Fibroblast of skin of left quadriceps (primary cell): ENCODE measurements at regions not wholly inside any gene's neighbourhood (a gene's known extent, or its start where the extent isn't known, plus 50 kb on each side); places are given as distances from the start of the nearest gene placed in this dataset.

Experiments
- DNase-seq, 2 experiments: peaks; one replicate each; pipeline ENCODE4 v3.0.0-alpha.2; 2013; ENCODE audit warnings: low read depth in 2 of 2

DNA sequence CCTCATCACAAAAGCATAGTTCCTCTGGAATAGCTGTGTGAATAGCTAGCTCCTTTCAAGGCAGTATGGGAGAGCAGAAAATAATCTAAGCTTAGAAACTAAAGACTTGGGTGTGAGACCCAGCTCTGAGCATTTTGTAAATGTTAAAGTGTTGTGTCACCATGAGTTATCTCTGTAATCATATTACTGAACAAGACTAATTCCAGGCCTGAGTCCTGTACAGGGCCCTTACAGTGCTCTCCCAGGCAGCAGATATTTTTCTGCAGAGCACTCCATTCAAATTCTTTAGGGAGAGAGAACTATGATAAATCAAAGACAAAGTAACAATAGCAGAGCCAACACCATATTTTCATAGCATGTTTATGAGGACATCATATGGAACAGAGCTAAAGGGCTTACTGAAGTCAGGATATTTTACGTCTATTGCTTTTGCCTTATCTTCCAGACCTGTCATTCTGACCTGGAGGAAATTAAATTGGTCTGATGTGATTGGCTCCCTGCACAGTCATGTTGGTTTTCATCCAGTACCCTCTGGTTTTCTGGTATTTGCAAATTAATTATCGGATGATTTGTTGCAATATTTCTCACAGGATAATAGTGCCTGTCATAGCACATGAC, 172.6 kb upstream of the PPP2R3A start:
- no peak for DNase-seq

GRCh38 chr3:135800071-135800549, 165.4 kb upstream of the PPP2R3A start:
- DNase-seq, result no peak

DNA sequence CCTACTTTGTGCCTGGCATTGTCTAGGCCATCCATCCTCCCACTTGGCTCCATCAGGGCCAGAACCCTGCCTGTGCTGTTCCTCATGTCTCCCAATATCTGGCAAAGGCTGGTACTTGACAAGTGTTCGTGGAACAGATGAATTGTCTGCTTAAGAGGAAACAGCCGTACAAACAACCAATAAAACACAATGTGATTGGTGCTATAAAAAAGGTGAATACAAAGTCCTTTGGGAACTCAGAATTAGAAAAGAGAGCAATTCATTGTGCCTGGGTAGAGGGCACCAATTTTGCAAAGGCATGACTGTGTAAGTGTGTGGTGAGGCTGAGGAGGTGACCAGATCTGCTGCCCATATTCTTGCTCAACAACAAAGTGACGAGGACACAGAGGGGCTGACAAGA, 164.5 kb upstream of the PPP2R3A start:
- DNase-seq, result no peak

GRCh38 chr3:135802171-135802570, 163.4 kb upstream of the PPP2R3A start:
- DNase-seq, result no peak

- no peak for DNase-seq
These were observed 162.4 kb upstream of the PPP2R3A start for GRCh38 chr3:135803028-135803692.

GRCh38 chr3:135805752-135806151, 159.8 kb upstream of the PPP2R3A start:
- DNase-seq, result no peak

DNA sequence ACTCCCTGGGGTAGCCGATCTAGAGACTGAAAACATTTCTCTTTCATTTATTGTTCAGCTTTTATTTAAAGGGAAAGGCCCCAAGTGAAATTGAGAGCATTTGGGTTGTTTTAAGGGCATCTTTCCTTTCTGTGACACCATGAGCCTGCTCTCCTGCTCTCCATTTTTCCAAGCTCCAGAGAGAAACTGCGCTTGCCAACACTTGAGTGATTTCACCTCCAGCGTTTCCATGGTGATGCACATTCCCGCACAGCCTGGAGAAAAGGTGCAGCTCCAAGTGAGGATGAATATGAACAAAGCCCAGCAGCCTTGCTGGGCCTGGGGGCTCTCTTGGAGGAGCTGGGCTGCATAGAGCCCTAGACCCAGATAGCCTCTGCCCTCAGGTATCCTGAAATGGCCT, 159.2 kb upstream of the PPP2R3A start:
- DNase-seq, result no peak

DNA sequence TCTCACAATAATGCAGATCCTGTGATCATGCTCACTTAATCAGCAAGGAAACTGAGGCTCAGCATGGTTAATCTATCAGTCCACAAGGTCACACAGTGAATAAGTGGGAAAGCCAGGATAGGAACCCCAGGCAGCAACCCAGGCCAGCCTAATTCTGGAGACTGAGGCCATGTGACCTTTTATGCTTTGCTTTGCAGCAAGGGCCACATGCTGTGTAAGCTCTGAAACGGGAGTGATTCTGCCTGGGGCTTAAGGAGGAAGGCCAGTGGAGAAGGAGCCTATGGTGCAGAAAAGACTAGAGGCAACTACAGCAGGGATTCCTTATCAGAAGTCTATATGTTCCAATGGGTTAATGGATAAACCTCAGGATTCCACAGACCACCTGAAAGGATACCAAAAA, 157.6 kb upstream of the PPP2R3A start:
- no peak for DNase-seq

- DNase-seq, result no peak
These were observed 156.4 kb upstream of the PPP2R3A start for GRCh38 chr3:135809021-135809634.

DNA sequence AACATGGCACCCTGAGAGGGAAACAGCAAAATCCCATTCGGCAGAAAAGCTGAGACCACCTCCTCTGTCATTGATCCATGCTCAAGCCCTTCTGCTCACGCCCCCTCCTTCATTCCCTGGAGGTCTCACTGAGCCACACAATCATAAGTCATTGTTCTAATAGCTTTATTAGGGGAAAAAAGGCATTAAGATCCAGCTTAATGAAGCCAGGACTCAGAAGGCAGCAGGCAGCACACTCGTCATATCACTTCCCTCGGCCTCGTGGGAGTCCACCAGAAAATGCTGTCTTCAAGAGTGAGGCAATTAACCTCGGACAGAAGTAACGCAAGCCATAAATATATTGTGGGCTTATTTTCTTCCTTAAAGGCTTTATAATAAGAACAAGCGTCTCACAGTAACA, 153.9 kb upstream of the PPP2R3A start:
- DNase-seq, result no peak

DNA sequence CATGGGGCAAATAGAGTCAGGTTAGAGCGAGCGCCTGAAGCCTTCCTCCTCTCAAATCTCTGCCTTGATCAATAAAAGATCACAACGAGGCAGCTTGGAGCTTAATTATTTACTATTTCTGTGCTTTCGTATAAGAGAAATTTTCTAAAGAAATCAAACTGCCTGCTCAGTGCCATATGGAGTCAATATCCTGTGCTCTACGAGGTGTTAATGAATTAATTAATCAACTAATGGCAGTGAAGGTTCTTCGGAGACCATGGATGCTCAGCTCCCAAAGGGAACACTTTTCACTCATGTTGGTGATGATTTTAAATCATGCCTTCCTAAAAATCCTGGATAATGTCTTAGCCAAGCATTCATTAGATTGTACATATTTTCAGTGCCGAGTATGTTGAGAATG, 153.5 kb upstream of the PPP2R3A start:
- DNase-seq, result no peak

DNA sequence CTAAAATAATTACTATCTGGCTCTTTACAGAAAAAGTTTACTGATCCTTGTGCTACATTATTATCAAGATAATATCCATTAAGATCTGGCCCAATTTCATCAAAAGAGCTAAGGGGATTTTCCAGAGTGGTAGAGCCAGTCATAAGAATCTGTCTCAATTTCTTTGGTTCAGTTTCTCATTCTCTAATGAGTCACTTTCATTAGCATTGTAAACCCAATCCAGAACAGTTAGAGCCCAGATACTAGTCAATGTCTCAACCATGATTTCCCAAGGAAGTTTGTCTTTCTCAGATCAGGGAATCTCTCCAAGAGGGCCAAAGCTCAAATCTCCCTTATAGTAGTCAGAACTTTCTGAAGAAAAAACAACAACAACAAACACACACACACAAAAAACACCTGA, 131.1 kb upstream of the PPP2R3A start:
- no peak for DNase-seq

- no peak for DNase-seq
These were observed 127.4 kb upstream of the PPP2R3A start for GRCh38 chr3:135837977-135838631.

GRCh38 chr3:135840436-135840835, 125.1 kb upstream of the PPP2R3A start:
- no peak for DNase-seq

GRCh38 chr3:135844386-135844785, 121.1 kb upstream of the PPP2R3A start:
- no peak for DNase-seq

DNA sequence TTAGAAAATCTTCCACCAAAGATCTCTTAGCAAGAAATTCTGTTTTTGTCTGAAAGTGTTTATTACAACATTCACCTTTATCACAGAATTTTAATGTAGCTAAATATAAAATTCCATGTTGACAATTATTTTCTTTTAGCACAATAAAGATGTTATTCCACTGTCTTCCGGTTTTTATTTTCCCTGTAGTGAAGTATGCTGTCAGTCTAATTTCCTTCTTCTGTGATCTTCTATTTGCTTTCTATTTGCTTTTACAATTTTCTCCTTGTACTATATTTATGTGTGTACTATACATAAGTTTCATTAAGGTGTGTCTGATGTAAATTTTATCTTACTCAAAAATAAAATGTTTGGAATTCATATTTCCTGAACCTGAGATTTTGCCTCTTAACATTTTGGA, 117.5 kb upstream of the PPP2R3A start:
- DNase-seq, result no peak

GRCh38 chr3:135849827-135850226, 115.7 kb upstream of the PPP2R3A start:
- no peak for DNase-seq

DNA sequence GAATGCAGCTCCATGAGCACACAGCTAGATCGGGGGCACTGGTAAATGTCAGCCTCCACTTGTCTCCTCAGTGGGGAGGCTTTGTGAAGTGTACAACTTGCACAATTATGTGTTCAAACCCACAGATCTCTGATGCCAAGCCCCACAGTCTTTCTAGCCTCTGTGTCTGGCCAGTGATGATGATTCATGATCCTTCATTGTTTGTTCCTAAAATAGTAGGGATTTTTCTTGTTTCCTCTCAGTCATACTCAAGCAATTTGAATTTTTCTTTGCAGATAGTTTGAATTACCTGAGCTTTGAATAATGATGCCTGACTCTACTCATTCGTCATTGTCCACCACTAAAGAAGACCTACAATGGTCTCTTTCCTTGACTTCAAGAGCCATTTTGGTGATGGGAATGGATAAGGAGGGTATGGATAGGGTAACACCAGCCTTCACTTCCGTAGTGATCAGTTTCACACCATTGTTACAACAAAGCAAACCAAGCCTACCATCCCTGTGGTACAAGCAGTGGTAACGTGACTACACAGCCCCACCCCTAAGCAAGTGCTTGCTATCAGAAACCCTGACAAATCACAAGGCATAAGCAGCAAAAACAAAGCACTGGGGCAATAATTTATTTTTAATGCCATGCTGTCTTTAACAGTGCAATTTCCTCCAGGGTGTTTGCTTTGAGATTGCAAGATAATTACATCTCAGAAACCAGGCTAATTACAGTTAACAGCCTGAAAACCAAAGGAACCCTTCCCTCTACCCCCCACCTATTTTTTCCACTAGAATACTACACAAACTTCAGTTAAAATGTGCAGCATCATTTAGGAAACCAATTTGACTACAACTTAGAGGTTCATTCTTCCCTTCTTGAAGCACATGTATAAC, 114.1 kb upstream of the PPP2R3A start:
- no peak for DNase-seq

- DNase-seq, result no peak
These were observed 111.5 kb upstream of the PPP2R3A start for GRCh38 chr3:135853981-135854380.

- no peak for DNase-seq
These were observed 104.8 kb upstream of the PPP2R3A start for GRCh38 chr3:135860761-135861160.

- no peak for DNase-seq
These were observed 103.2 kb upstream of the PPP2R3A start for GRCh38 chr3:135862361-135862760.

GRCh38 chr3:135864060-135864459, 101.5 kb upstream of the PPP2R3A start:
- no peak for DNase-seq
